Transverse colon (tissue), 4 donors: ENCODE measurements at regions not wholly inside any gene's neighbourhood (a gene's known extent, or its start where the extent isn't known, plus 50 kb on each side); places are given as distances from the start of the nearest gene placed in this dataset.

Source experiments
- EP300 ChIP-seq: sonication (generic); formaldehyde crosslinking; IDR thresholded peaks from one replicate; pipeline ENCODE4 v1.6.1; 2017; ENCODE audit warnings: antibody characterized with exemption, low read depth
- POLR2AphosphoS5 ChIP-seq, 3 donors: sonication (generic); formaldehyde crosslinking; IDR thresholded peaks; one replicate each; pipeline ENCODE4 v1.6.1; 2016; ENCODE audit warnings: antibody characterized with exemption in 3 of 3
- TF ChIP-seq, protein P1 (sequence below), 5 experiments: fragments of 200-600 bp in 3 of 5; fragments of 450-650 bp in 2 of 5; sonication (generic) in 3 of 5; IDR thresholded peaks; 1 replicate in 2 of 5; 2 replicates in 3 of 5; pipeline ENCODE4 v1.5.1; 2016 to 2017; ENCODE audit warnings: antibody characterized with exemption in 5 of 5, inconsistent platforms in 3 of 5, mild to moderate bottlenecking in 2 of 5, moderate library complexity in 1 of 5

DNA sequence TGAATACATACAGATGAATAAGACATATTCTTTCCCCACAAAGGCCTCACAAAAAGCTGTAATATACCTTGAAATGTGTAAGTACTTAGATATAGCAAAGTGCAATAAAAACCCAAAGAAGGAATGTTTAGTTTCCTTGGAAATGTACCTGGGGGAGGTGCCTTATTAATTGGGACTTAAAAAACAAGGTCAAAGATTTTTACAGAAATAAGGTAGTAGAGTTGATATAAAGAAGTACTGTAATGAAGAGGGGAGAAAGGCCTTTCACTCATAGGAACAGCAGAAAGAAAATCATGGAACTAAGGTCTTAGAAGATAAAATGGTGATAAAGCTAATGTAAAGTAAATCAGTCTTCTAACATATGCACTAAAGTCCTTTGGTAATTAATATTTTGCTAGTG is 153.9 kb upstream of the B3GALT2 start:
- TF ChIP-seq, protein P1, sequence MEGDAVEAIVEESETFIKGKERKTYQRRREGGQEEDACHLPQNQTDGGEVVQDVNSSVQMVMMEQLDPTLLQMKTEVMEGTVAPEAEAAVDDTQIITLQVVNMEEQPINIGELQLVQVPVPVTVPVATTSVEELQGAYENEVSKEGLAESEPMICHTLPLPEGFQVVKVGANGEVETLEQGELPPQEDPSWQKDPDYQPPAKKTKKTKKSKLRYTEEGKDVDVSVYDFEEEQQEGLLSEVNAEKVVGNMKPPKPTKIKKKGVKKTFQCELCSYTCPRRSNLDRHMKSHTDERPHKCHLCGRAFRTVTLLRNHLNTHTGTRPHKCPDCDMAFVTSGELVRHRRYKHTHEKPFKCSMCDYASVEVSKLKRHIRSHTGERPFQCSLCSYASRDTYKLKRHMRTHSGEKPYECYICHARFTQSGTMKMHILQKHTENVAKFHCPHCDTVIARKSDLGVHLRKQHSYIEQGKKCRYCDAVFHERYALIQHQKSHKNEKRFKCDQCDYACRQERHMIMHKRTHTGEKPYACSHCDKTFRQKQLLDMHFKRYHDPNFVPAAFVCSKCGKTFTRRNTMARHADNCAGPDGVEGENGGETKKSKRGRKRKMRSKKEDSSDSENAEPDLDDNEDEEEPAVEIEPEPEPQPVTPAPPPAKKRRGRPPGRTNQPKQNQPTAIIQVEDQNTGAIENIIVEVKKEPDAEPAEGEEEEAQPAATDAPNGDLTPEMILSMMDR (IDR thresholded peaks at IDR 0.05), result no peak
- no peak for TF ChIP-seq POLR2AphosphoS5 (IDR thresholded peaks at IDR 0.05)
- TF ChIP-seq EP300, result no peak
